ENCODE measurements at regions not wholly inside any gene's neighbourhood (a gene's known extent, or its start where the extent isn't known, plus 50 kb on each side); places are given as distances from the start of the nearest gene placed in this dataset.

DNA sequence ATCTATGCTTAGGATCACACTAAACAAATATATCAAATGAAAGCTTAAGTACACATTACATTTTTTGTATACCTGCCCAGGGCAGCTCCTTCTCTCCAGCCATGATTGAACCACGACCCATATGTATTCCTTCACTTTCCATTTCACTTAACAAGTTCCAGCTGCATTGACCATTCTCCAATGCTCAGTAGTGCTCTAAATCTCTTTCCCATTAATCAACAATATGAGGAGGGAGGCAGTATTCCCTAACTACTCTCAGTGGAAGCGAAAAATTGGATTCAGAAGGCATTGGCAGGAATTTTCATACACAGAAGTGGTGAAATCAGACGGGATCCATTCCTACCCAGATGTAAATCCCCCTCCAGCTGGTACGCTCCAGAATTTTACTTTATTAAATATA lies 372.0 kb upstream of the LUZP2 start:
- Histone ChIP-seq H3K27ac (ENCODE audit: low read depth, low read length) (no peak overlapping the region), H3K9ac (ENCODE audit: low read depth, low read length) (no peak overlapping the region), H3K27me3 (ENCODE audit: insufficient read depth, low read length) (no peaks in the 10 kb centered on the region), H3K4me3 (ENCODE audit: low read length) (no peak overlapping the region), H3K4me1 (ENCODE audit: insufficient read depth, low read length) (no peaks in the 10 kb centered on the region), H3K9me3 (ENCODE audit: insufficient read depth, low read depth, low read length) (no peaks in the 10 kb centered on the region), H3K36me3 (ENCODE audit: insufficient read depth, low read length) (no peaks in the 10 kb centered on the region)
- WGBS: 88% methylated on average over 3 of the region's 4 CpGs

DNA sequence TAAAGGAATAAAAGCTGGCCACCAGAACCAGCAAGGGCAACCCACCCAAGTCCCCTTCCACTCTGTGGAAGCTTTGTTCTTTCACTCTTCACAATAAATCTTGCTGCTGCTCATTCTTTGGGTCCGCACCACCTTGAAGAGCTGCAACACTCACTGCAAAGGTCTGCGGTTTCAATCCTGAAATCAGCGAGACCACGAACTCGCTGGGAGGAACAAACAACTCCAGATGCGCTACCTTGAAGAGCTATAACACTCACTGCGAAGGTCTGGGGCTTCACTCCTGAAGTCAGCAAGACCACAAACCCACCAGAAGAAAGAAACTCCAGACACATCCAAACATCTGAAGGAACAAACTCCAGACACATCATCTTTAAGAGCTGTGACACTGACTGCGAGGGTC lies 365.2 kb upstream of the LUZP2 start:
- H3K27me3 ChIP-seq (ENCODE audit: insufficient read depth, low read length): no peaks in the 10 kb centered on the region
- no peak overlapping the region for H3K9ac ChIP-seq (ENCODE audit: low read depth, low read length)
- H3K9me3 ChIP-seq (ENCODE audit: insufficient read depth, low read depth, low read length): no peaks in the 10 kb centered on the region
- H3K4me1 ChIP-seq (ENCODE audit: insufficient read depth, low read length): no peaks in the 10 kb centered on the region
- no peak overlapping the region for H3K27ac ChIP-seq (ENCODE audit: low read depth, low read length)
- H3K36me3 ChIP-seq (ENCODE audit: insufficient read depth, low read length): no peaks in the 10 kb centered on the region
- 96% methylated on average over 8 of the region's 8 CpGs for WGBS
- H3K4me3 ChIP-seq (ENCODE audit: low read length): no peak overlapping the region

DNA sequence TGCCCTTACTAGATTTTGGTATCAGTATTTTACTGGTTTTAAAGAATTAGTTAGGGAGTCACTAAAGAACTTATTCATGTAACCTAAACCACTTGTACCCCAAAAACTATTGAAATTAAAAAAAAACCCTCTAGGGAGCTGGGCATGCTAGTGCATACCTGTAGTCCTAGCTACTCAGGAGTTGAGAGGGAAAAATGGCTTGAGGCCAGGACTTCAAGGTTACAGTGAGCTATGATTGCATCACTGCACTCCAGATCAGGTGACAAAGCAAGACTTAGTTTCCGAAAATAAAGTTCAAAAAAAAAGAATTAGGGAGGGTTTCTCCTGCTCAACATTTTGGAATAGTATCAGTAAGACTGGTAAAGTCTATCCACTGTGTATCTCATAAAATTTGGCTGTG lies 364.4 kb upstream of the LUZP2 start:
- WGBS: 86% methylated on average over 1 of the region's 1 CpG
- no peaks in the 10 kb centered on the region for H3K4me1 ChIP-seq (ENCODE audit: insufficient read depth, low read length)
- no peak overlapping the region for H3K9ac ChIP-seq (ENCODE audit: low read depth, low read length)
- no peaks in the 10 kb centered on the region for H3K36me3 ChIP-seq (ENCODE audit: insufficient read depth, low read length)
- H3K27me3 ChIP-seq (ENCODE audit: insufficient read depth, low read length): no peaks in the 10 kb centered on the region
- no peaks in the 10 kb centered on the region for H3K9me3 ChIP-seq (ENCODE audit: insufficient read depth, low read depth, low read length)
- H3K4me3 ChIP-seq (ENCODE audit: low read length): no peak overlapping the region
- no peak overlapping the region for H3K27ac ChIP-seq (ENCODE audit: low read depth, low read length)

DNA sequence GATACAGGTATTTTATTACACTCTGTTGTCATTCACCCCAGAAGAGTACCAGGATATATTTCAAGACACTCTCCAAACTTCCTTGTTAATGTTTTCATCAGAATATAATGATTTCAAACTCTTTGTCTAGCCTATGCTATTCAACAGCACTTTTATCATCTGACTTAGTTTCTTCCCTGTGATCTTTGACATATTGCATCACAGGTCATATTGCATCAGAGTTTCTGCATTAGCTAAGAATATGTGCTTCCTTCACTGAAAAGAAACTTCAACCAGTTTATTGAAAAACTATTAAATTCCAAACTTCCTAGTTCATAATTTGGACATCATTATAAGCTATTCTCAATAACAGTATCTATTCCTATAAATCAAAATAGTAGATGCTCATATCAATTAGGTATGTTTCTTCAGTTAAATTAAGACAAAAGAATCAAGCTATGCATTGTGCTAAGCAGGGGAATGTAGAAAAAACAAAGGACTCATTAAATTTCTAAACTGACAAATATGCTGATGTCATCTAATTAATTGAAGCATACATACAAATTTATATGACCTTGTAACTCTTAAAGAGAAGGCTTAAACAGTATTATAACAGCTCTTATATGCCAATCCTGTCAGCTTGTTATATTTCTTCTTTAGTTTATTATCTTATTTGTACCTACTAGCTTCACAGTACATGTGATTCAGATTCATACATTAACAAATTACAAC lies 361.8 kb upstream of the LUZP2 start:
- H3K27ac ChIP-seq (ENCODE audit: low read depth, low read length): no peak overlapping the region
- no peaks in the 10 kb centered on the region for H3K36me3 ChIP-seq (ENCODE audit: insufficient read depth, low read length)
- H3K4me1 ChIP-seq (ENCODE audit: insufficient read depth, low read length): no peaks in the 10 kb centered on the region
- H3K27me3 ChIP-seq (ENCODE audit: insufficient read depth, low read length): no peaks in the 10 kb centered on the region
- H3K9ac ChIP-seq (ENCODE audit: low read depth, low read length): no peak overlapping the region
- no peaks in the 10 kb centered on the region for H3K9me3 ChIP-seq (ENCODE audit: insufficient read depth, low read depth, low read length)
- no peak overlapping the region for H3K4me3 ChIP-seq (ENCODE audit: low read length)

DNA sequence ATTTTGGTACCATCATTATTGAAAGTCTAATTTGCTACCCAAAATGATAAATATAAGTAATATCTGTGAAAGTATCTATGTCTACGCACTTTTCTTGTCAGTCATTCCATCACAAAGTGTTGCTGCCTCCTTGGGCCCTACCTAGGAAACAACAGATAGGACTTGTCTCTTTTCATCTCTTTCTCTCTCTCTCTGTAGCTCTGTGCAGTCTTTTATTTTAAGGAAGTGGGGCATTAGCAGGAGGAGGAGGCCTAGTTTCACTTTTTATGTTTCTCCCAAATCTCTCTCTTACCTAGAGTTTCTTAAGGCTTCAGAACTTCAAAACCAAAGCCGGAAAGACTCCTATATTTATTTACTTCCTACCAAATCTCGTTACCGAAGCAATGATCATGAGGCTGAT lies 354.8 kb upstream of the LUZP2 start:
- Histone ChIP-seq H3K9ac (ENCODE audit: low read depth, low read length) (no peak overlapping the region), H3K4me1 (ENCODE audit: insufficient read depth, low read length) (no peaks in the 10 kb centered on the region), H3K27ac (ENCODE audit: low read depth, low read length) (no peak overlapping the region), H3K9me3 (ENCODE audit: insufficient read depth, low read depth, low read length) (no peaks in the 10 kb centered on the region), H3K4me3 (ENCODE audit: low read length) (no peak overlapping the region), H3K27me3 (ENCODE audit: insufficient read depth, low read length) (no peaks in the 10 kb centered on the region), H3K36me3 (ENCODE audit: insufficient read depth, low read length) (no peaks in the 10 kb centered on the region)
- WGBS: 95% methylated on average over 2 of the region's 4 CpGs

DNA sequence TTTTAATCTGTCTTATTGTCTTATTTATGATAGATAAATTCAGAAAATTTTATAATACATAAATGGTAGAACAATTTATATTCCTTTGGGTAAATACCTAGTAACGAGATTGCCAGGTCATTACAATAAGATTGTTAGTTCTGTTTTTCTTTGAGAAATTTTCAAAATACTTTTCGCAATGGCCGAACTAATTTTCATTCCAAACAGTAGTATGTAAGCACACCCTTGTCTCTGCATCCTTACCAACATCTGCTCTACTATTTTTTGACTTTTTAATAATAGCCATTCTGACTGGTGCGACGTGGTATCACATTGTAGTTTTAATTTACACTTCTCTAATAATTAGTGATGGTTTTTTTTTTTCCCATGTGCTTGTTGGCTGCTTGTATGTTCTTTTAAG lies 351.4 kb upstream of the LUZP2 start:
- Histone ChIP-seq H3K36me3 (ENCODE audit: insufficient read depth, low read length) (no peaks in the 10 kb centered on the region), H3K27me3 (ENCODE audit: insufficient read depth, low read length) (no peaks in the 10 kb centered on the region), H3K4me3 (ENCODE audit: low read length) (no peak overlapping the region), H3K9ac (ENCODE audit: low read depth, low read length) (no peak overlapping the region), H3K9me3 (ENCODE audit: insufficient read depth, low read depth, low read length) (no peaks in the 10 kb centered on the region), H3K4me1 (ENCODE audit: insufficient read depth, low read length) (no peaks in the 10 kb centered on the region), H3K27ac (ENCODE audit: low read depth, low read length) (no peak overlapping the region)
- 73% methylated on average over 5 of the region's 5 CpGs for WGBS

DNA sequence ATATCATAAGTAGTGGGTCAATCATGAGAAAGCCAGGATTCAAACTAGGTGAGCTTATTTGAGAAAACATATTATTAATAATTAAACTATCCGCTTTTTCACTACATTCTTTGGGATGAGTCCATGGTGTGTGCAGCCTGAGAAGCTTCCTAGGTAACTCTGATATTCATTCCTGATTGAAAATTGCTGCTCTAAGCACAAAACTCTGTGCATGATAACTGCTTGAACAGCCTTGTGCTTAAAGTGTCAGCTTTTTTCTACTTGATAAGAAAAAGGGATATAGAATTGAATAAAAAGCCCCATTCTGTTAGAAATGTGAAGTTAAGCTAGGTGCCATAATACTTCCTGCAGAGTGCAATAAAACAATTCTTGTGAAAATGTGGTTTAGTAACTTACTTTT lies 343.5 kb upstream of the LUZP2 start:
- Histone ChIP-seq H3K9me3 (ENCODE audit: insufficient read depth, low read depth, low read length) (no peaks in the 10 kb centered on the region), H3K27ac (ENCODE audit: low read depth, low read length) (no peak overlapping the region), H3K9ac (ENCODE audit: low read depth, low read length) (no peak overlapping the region), H3K4me1 (ENCODE audit: insufficient read depth, low read length) (no peaks in the 10 kb centered on the region), H3K27me3 (ENCODE audit: insufficient read depth, low read length) (no peaks in the 10 kb centered on the region), H3K4me3 (ENCODE audit: low read length) (no peak overlapping the region), H3K36me3 (ENCODE audit: insufficient read depth, low read length) (no peaks in the 10 kb centered on the region)
- 92% methylated on average over 1 of the region's 1 CpG for WGBS

DNA sequence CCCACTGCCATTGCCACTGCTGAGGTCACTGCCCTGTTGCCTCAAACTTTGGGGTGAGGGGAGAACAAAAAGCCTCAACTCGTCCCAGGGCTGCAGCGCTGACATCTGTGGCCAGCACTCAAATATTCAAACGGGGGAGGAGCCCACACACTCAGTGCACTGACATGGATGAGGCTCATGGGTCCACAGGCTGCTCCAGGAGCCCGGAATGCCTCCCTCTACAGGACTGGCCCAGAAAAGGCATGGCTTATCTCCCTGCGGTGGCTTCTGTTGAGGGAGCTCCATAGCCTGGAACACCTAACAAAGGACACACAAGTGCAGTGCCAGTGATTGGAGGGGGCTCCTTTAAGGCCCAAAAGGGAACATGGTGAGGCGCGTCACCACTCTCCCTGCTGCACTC lies 341.1 kb upstream of the LUZP2 start:
- no peaks in the 10 kb centered on the region for H3K4me1 ChIP-seq (ENCODE audit: insufficient read depth, low read length)
- H3K9me3 ChIP-seq (ENCODE audit: insufficient read depth, low read depth, low read length): no peaks in the 10 kb centered on the region
- no peak overlapping the region for H3K4me3 ChIP-seq (ENCODE audit: low read length)
- H3K9ac ChIP-seq (ENCODE audit: low read depth, low read length): no peak overlapping the region
- H3K36me3 ChIP-seq (ENCODE audit: insufficient read depth, low read length): no peaks in the 10 kb centered on the region
- 94% methylated on average over 7 of the region's 7 CpGs for WGBS
- no peaks in the 10 kb centered on the region for H3K27me3 ChIP-seq (ENCODE audit: insufficient read depth, low read length)
- no peak overlapping the region for H3K27ac ChIP-seq (ENCODE audit: low read depth, low read length)

DNA sequence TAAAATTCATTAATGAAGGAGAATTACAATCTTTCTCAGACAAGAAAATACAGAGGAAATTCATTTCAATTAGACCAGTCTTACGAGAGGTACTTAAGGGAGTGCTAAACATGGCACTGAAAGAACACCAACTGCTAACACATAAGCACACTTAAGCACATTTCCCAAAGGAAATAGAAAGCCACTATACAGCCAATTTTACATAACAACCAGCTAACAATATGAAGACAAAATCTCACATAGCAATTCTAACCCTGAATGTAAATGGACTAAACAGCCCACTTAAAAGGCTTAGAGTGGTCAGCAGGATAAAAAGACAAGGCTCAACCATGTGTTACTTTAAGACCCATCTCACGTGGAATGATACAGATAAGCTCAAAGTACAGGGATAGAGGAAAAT lies 339.5 kb upstream of the LUZP2 start:
- no peak overlapping the region for H3K4me3 ChIP-seq (ENCODE audit: low read length)
- H3K27me3 ChIP-seq (ENCODE audit: insufficient read depth, low read length): no peaks in the 10 kb centered on the region
- H3K27ac ChIP-seq (ENCODE audit: low read depth, low read length): no peak overlapping the region
- H3K9me3 ChIP-seq (ENCODE audit: insufficient read depth, low read depth, low read length): no peaks in the 10 kb centered on the region
- H3K9ac ChIP-seq (ENCODE audit: low read depth, low read length): no peak overlapping the region
- no peaks in the 10 kb centered on the region for H3K4me1 ChIP-seq (ENCODE audit: insufficient read depth, low read length)
- no peaks in the 10 kb centered on the region for H3K36me3 ChIP-seq (ENCODE audit: insufficient read depth, low read length)
- 45% methylated on average over 2 of the region's 2 CpGs for WGBS

DNA sequence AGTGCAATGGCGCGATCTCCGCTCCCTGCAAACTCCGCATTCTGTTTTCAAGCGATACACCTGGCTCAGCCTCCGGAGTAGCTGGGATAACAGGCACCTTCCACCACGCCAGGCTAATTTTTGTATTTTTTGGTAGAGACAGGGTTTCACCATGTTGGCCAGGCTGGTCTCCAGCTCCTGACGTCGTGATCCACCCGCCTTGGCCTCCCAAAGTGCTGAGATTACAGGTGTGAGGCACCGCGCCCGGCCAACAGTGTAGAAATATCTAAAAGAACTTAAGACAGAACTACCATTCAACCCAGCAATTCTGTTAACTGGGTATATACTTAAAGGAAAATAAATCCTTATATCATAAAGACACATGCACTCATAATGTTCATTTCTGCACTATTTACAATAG lies 335.3 kb upstream of the LUZP2 start:
- no peak overlapping the region for H3K4me3 ChIP-seq (ENCODE audit: low read length)
- WGBS: 97% methylated on average over 13 of the region's 13 CpGs
- H3K27me3 ChIP-seq (ENCODE audit: insufficient read depth, low read length): no peaks in the 10 kb centered on the region
- no peaks in the 10 kb centered on the region for H3K36me3 ChIP-seq (ENCODE audit: insufficient read depth, low read length)
- H3K27ac ChIP-seq (ENCODE audit: low read depth, low read length): no peak overlapping the region
- no peak overlapping the region for H3K9ac ChIP-seq (ENCODE audit: low read depth, low read length)
- no peaks in the 10 kb centered on the region for H3K9me3 ChIP-seq (ENCODE audit: insufficient read depth, low read depth, low read length)
- H3K4me1 ChIP-seq (ENCODE audit: insufficient read depth, low read length): no peaks in the 10 kb centered on the region

DNA sequence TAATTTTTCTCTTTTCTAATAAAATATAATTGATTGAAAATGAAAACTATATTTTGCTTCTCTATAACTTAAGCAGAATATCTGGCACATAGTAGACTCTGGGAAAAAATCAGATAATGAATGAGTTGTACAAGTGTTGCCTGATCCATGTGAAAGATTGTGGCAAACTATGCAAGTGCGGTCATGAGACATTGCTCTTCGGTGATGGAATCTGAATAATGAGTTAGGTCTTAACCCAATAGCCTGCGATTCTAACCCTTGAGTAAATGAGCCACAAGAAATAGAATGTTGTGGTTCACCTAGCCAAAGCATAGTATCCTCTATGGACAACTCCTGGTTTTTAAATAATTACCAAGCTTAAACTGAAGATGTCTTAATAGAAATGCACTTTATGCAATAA lies 333.7 kb upstream of the LUZP2 start:
- Histone ChIP-seq H3K4me1 (ENCODE audit: insufficient read depth, low read length) (no peaks in the 10 kb centered on the region), H3K9ac (ENCODE audit: low read depth, low read length) (no peak overlapping the region), H3K9me3 (ENCODE audit: insufficient read depth, low read depth, low read length) (no peaks in the 10 kb centered on the region), H3K4me3 (ENCODE audit: low read length) (no peak overlapping the region), H3K27ac (ENCODE audit: low read depth, low read length) (no peak overlapping the region), H3K36me3 (ENCODE audit: insufficient read depth, low read length) (no peaks in the 10 kb centered on the region), H3K27me3 (ENCODE audit: insufficient read depth, low read length) (no peaks in the 10 kb centered on the region)
- 97% methylated on average over 3 of the region's 3 CpGs for WGBS

DNA sequence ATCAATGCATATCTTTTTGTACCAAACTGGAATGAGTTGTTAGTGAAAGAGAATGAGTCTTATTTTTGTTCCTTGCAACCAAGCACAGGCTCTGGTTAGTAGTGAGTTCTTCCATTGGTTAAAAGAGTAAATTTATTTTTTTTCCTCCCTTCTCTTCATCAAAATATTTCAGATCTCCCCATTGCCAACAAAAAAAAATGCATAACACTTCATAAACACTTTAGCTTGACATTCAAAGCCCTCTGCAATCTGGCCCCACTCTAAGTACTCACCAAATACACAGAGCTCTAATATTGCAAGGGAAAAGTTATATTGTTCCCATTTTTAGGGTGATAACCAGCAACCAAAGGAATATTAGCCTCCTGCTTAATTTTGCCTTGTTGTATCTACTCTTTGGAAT lies 333.0 kb upstream of the LUZP2 start:
- Histone ChIP-seq H3K4me1 (ENCODE audit: insufficient read depth, low read length) (no peaks in the 10 kb centered on the region), H3K9me3 (ENCODE audit: insufficient read depth, low read depth, low read length) (no peaks in the 10 kb centered on the region), H3K27ac (ENCODE audit: low read depth, low read length) (no peak overlapping the region), H3K27me3 (ENCODE audit: insufficient read depth, low read length) (no peaks in the 10 kb centered on the region), H3K9ac (ENCODE audit: low read depth, low read length) (no peak overlapping the region), H3K36me3 (ENCODE audit: insufficient read depth, low read length) (no peaks in the 10 kb centered on the region), H3K4me3 (ENCODE audit: low read length) (no peak overlapping the region)
